ENCODE measurements at regions not wholly inside any gene's neighbourhood (a gene's known extent, or its start where the extent isn't known, plus 50 kb on each side); places are given as distances from the start of the nearest gene placed in this dataset.
"Not testable (repeated sequence)": the region's sequence is repeated elsewhere in the genome, so short reads cannot be mapped to it uniquely, and the experiment has no call there.

DNA sequence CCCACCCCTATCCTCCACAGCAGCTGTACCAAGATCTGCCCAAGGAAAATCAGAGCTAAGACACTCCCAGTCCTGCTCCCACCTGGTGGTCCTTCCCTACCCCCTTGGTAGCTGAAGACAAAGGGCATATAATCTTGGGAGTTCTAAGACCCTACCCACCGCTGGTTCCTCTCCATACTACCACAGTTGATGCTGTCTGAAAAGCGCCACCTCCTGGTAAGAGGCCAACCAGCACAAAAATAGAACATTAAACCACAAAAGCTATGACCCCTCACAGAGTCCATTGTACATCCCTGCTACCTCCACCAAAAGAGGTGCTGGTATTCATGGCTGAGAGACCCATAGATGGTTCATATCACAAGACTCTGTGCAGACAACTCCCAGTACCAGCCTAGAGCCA is 161.5 kb upstream of the ARHGAP42 start:
- H3K27ac Mint-ChIP-seq (ENCODE audit: unreplicated experiment) = no peak overlapping the region
- TF ChIP-seq CTCF (IDR thresholded peaks at IDR 0.05; ENCODE audit: partially characterized antibody, unreplicated experiment) = peak; percentile 32
- no peak for DNase-seq
- H3K36me3 Mint-ChIP-seq (ENCODE audit: unreplicated experiment) = peaks cover 7% of the 10 kb centered on the region
- H3K4me3 Mint-ChIP-seq (ENCODE audit: unreplicated experiment) = no peak overlapping the region
- H3K4me1 Mint-ChIP-seq (ENCODE audit: low read depth, unreplicated experiment) = no peaks in the 10 kb centered on the region
- peaks cover 3% of the 10 kb centered on the region for H3K9me3 Mint-ChIP-seq (ENCODE audit: unreplicated experiment)
- no peaks in the 10 kb centered on the region for H3K27me3 Mint-ChIP-seq (ENCODE audit: unreplicated experiment)

DNA sequence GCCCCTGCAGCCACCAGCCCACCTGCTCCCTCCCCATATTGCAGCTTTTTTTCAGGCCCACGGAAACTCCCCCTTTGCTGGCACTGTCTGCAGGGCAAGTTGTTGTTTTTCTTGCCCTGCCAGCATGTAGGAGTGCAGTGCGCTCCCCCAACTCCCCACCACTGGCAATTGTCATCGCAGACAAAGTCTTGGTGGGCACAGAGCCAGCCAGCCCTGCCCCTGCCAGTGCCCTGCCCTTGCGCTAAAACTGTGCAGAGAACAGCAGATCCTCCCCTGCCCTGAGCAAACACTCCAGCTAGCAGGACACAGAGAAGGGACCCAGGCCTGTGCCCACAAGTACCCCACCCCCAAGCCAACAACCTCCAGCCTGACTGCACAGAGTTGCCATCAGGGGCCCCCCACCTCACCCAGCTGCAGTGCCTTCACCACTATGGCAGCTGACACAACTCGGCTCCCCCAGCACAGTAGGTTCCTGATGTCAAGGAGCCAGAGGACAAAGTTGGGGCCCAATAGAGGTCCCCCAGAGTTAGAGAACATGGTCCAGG is 158.1 kb upstream of the ARHGAP42 start:
- TF ChIP-seq CTCF (IDR thresholded peaks at IDR 0.05; ENCODE audit: partially characterized antibody, unreplicated experiment) = no peak
- Mint-ChIP-seq H3K9me3 (ENCODE audit: unreplicated experiment) (peaks cover 3% of the 10 kb centered on the region), H3K4me3 (ENCODE audit: unreplicated experiment) (no peak overlapping the region), H3K36me3 (ENCODE audit: unreplicated experiment) (peaks cover 3% of the 10 kb centered on the region), H3K27ac (ENCODE audit: unreplicated experiment) (no peak overlapping the region), H3K4me1 (ENCODE audit: low read depth, unreplicated experiment) (no peaks in the 10 kb centered on the region), H3K27me3 (ENCODE audit: unreplicated experiment) (no peaks in the 10 kb centered on the region)
- no peak for DNase-seq

DNA sequence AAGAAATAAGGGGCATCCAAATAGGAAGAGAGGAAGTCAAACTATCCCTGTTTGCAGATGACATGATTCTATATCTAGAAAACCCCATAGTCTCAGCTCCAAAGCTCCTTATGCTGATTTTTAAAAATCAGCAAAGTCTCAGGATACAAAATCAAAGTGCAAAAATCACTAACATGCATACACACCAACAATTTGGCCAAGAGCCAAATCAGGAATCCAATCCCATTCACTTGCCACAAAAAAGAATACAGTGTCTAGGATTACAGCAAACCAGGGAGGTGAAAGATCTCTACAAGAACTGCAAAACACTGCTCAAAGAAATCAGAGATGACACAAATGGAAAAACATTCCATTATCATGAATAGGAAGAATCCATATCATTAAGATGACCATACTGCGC is 155.8 kb upstream of the ARHGAP42 start:
- H3K4me3 Mint-ChIP-seq (ENCODE audit: unreplicated experiment); H3K36me3 Mint-ChIP-seq (ENCODE audit: unreplicated experiment); H3K9me3 Mint-ChIP-seq (ENCODE audit: unreplicated experiment); H3K27ac Mint-ChIP-seq (ENCODE audit: unreplicated experiment); H3K27me3 Mint-ChIP-seq (ENCODE audit: unreplicated experiment); DNase-seq; H3K4me1 Mint-ChIP-seq (ENCODE audit: low read depth, unreplicated experiment): not testable (repeated sequence)

DNA sequence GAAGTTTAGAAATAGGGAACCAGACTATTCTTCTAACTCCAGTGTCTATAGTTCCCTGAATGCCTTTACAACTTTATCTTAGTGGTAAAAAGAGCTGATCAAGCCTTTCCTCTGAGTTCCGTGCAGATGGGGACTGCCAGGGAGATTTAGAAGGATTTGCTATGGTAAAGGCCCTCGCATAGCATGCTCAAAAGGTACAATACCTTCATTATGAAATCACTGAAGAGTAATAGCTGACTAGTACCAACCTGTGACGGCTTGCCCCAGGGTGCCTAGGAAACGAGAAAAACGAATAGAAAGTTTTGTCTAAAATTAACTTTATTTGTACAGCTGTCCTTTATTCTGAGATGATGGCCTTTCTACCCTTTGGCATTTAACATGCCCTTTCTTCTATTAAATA is 150.1 kb upstream of the ARHGAP42 start:
- H3K27me3 Mint-ChIP-seq (ENCODE audit: unreplicated experiment) = no peaks in the 10 kb centered on the region

DNA sequence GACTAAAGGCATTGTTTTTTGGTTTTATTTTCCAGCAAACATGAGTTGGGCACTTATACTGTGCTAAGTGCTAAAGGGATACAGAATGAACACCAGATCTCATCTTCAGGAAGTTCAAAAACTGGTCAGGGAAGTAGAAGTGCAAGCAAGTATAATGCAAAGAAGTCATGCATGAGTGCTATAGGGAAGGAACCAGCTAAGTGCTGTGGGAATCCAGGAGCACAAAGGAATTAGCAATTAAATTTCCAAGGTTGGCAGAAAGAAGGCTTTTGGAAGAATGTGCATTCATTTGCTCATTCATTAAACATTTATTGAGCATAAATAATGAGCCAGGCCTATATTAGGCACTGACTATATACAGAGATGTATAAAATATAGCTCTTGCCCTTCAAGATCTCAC is 143.7 kb upstream of the ARHGAP42 start:
- peaks cover 2% of the 10 kb centered on the region for H3K9me3 Mint-ChIP-seq (ENCODE audit: unreplicated experiment)
- TF ChIP-seq CTCF (IDR thresholded peaks at IDR 0.05; ENCODE audit: partially characterized antibody, unreplicated experiment) = no peak
- H3K4me1 Mint-ChIP-seq (ENCODE audit: low read depth, unreplicated experiment) = no peaks in the 10 kb centered on the region
- no peaks in the 10 kb centered on the region for H3K27me3 Mint-ChIP-seq (ENCODE audit: unreplicated experiment)
- H3K4me3 Mint-ChIP-seq (ENCODE audit: unreplicated experiment) = no peak overlapping the region
- no peaks in the 10 kb centered on the region for H3K36me3 Mint-ChIP-seq (ENCODE audit: unreplicated experiment)
- H3K27ac Mint-ChIP-seq (ENCODE audit: unreplicated experiment) = no peak overlapping the region
- no peak for DNase-seq

More for the DNA sequence above, 150.1 kb upstream of the ARHGAP42 start:
- TF ChIP-seq CTCF (IDR thresholded peaks at IDR 0.05; ENCODE audit: partially characterized antibody, unreplicated experiment) = no peak
- H3K4me1 Mint-ChIP-seq (ENCODE audit: low read depth, unreplicated experiment) = no peaks in the 10 kb centered on the region
- no peak overlapping the region for H3K4me3 Mint-ChIP-seq (ENCODE audit: unreplicated experiment)
- no peak for DNase-seq
- no peaks in the 10 kb centered on the region for H3K36me3 Mint-ChIP-seq (ENCODE audit: unreplicated experiment)
- no peaks in the 10 kb centered on the region for H3K9me3 Mint-ChIP-seq (ENCODE audit: unreplicated experiment)
- H3K27ac Mint-ChIP-seq (ENCODE audit: unreplicated experiment) = no peak overlapping the region

Measured in glutamatergic neuron (in vitro differentiated cells).